ENCODE measurements at regions not wholly inside any gene's neighbourhood (a gene's known extent, or its start where the extent isn't known, plus 50 kb on each side); places are given as distances from the start of the nearest gene placed in this dataset.

- no peak for TF ChIP-seq POLR2A (IDR thresholded peaks at IDR 0.05)
- no peak for TF ChIP-seq CTCF (IDR thresholded peaks at IDR 0.05)
Observed at GRCh38 chr6:140029551-140029950, 655.1 kb upstream of the CITED2 start.
